WERI-Rb-1 (cell line): ENCODE measurements at regions not wholly inside any gene's neighbourhood (a gene's known extent, or its start where the extent isn't known, plus 50 kb on each side); places are given as distances from the start of the nearest gene placed in this dataset.

Experiments used
- DNase-seq: peaks from one replicate; pipeline ENCODE4 v3.0.0-alpha.2; 2020
- H3K27ac ChIP-seq: fragments of 250-450 bp; sonication (Bioruptor Pico); 2 replicates; pipeline ENCODE4 v1.5.1; 2020; ENCODE audit warnings: mild to moderate bottlenecking, moderate library complexity
- H3K27me3 ChIP-seq: fragments of 250-450 bp; sonication (Bioruptor Pico); 2 replicates; pipeline ENCODE4 v1.5.1; 2021; ENCODE audit warnings: mild to moderate bottlenecking, low read depth, moderate library complexity; ENCODE audit not compliant: insufficient read depth, severe bottlenecking
- H3K36me3 ChIP-seq: fragments of 250-450 bp; sonication (Bioruptor Pico); 2 replicates; pipeline ENCODE4 v1.5.1; 2020; ENCODE audit warnings: mild to moderate bottlenecking, moderate library complexity
- H3K4me3 ChIP-seq: 2 replicates; pipeline ENCODE4 v1.5.1; 2011; ENCODE audit warnings: low read depth, mild to moderate bottlenecking, control low read depth, low read length
- H3K9me3 ChIP-seq: fragments of 250-450 bp; sonication (Bioruptor Pico); 2 replicates; pipeline ENCODE4 v1.5.1; 2021; ENCODE audit warnings: mild to moderate bottlenecking, moderate library complexity; ENCODE audit not compliant: severe bottlenecking
- TF ChIP-seq, protein P1 (sequence below): IDR thresholded peaks from 2 replicates; pipeline ENCODE4 v1.5.1; 2011; ENCODE audit warnings: low read depth, mild to moderate bottlenecking, control low read depth, inconsistent platforms, low read length

GRCh38 chr2:238655198-238655860 is 192.6 kb upstream of the TWIST2 start:
- Histone ChIP-seq H3K9me3 (no peaks in the 10 kb centered on the region), H3K27ac (no peak overlapping the region), H3K4me3 (no peak overlapping the region), H3K27me3 (peaks cover 92% of the 10 kb centered on the region), H3K36me3 (no peaks in the 10 kb centered on the region)
- no peak for DNase-seq
- TF ChIP-seq, protein P1, sequence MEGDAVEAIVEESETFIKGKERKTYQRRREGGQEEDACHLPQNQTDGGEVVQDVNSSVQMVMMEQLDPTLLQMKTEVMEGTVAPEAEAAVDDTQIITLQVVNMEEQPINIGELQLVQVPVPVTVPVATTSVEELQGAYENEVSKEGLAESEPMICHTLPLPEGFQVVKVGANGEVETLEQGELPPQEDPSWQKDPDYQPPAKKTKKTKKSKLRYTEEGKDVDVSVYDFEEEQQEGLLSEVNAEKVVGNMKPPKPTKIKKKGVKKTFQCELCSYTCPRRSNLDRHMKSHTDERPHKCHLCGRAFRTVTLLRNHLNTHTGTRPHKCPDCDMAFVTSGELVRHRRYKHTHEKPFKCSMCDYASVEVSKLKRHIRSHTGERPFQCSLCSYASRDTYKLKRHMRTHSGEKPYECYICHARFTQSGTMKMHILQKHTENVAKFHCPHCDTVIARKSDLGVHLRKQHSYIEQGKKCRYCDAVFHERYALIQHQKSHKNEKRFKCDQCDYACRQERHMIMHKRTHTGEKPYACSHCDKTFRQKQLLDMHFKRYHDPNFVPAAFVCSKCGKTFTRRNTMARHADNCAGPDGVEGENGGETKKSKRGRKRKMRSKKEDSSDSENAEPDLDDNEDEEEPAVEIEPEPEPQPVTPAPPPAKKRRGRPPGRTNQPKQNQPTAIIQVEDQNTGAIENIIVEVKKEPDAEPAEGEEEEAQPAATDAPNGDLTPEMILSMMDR, result no peak

DNA sequence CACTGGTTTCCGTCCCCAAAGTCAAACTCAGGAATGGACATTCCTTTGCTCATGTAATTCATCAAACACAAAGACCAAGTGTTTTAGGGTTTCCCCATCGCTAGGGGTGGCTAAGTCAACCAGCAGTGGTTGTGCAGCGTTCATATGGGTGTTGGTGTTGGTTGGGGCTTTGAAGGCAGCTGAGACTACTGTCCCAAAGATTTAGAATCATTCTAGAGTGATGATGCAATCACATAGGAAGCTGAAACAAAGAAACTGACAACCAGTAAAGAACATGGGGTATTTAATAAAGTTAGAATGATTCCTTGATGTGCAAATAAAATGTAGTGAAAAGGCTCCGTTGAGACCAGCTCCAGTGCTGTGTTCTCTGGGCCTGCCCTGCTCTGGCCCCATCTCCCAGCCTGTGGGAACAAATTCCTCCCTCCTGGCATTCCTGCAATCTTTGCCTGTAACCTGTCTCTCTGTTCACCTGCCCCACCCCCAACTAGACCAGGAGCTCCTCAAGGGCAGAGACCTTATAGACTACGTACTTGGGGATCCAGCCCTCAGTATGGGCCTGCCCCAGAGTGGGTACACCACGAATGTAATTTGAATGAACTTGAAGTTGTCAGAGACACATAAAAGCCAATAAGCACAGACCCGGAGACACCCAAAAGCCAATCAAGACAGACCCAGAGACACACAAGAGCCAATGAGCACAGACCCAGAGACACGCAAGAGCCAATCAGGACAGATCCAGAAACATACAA is 191.7 kb upstream of the TWIST2 start:
- DNase-seq, result no peak
- TF ChIP-seq, protein P1, result no peak
- Histone ChIP-seq H3K4me3 (no peak overlapping the region), H3K9me3 (no peaks in the 10 kb centered on the region), H3K27me3 (peaks cover 84% of the 10 kb centered on the region), H3K27ac (no peak overlapping the region), H3K36me3 (no peaks in the 10 kb centered on the region)

GRCh38 chr2:238657132-238658053 is 190.5 kb upstream of the TWIST2 start:
- Histone ChIP-seq H3K27ac (no peak overlapping the region), H3K4me3 (no peak overlapping the region), H3K27me3 (peaks cover 76% of the 10 kb centered on the region), H3K36me3 (no peaks in the 10 kb centered on the region), H3K9me3 (no peaks in the 10 kb centered on the region)
- DNase-seq, result no peak
- TF ChIP-seq, protein P1, result no peak

DNA sequence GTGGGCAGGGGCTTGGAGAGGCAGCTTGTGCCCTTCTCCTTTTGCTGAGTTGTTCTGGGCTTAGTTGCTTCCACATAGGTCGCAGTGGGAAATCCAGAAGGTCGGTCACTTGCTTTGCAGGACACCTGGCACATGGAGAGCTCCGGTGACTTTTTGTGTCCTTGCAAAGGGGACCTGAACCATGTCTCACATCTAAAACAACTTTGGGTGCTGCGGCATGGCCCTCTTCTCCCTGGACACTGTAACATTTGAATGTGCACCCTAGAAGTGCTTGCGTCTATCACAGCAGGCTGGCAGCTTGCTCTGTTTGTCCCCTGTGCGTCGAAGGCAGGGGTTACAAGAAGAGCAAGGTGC is 189.9 kb upstream of the TWIST2 start:
- H3K27me3 ChIP-seq, result peaks cover 76% of the 10 kb centered on the region
- H3K9me3 ChIP-seq, result no peaks in the 10 kb centered on the region
- no peak overlapping the region for H3K4me3 ChIP-seq
- no peak for DNase-seq
- no peak overlapping the region for H3K27ac ChIP-seq
- TF ChIP-seq, protein P1, result no peak
- H3K36me3 ChIP-seq, result no peaks in the 10 kb centered on the region

GRCh38 chr2:238658820-238659219 is 189.1 kb upstream of the TWIST2 start:
- peaks cover 78% of the 10 kb centered on the region for H3K27me3 ChIP-seq
- H3K36me3 ChIP-seq, result no peaks in the 10 kb centered on the region
- H3K4me3 ChIP-seq, result no peak overlapping the region
- H3K9me3 ChIP-seq, result no peaks in the 10 kb centered on the region
- no peak overlapping the region for H3K27ac ChIP-seq
- DNase-seq, result no peak
- TF ChIP-seq, protein P1, result no peak
